Breast epithelium (tissue), 3 donors: ENCODE measurements at regions not wholly inside any gene's neighbourhood (a gene's known extent, or its start where the extent isn't known, plus 50 kb on each side); places are given as distances from the start of the nearest gene placed in this dataset.

Experiments
- POLR2A ChIP-seq: fragments of 450-650 bp; IDR thresholded peaks from one replicate; pipeline ENCODE4 v1.6.1; 2016; ENCODE audit warnings: antibody characterized with exemption, mild to moderate bottlenecking, moderate library complexity
- POLR2AphosphoS5 ChIP-seq, 3 donors: sonication (generic); formaldehyde crosslinking; IDR thresholded peaks; one replicate each; pipeline ENCODE4 v1.6.1; 2017; ENCODE audit warnings: antibody characterized with exemption in 3 of 3
- TF ChIP-seq, protein P1 (sequence below), 3 donors: fragments of 450-650 bp; IDR thresholded peaks; one replicate each; pipeline ENCODE4 v1.5.1; 2016 to 2017; ENCODE audit warnings: antibody characterized with exemption in 3 of 3, mild to moderate bottlenecking in 3 of 3, moderate library complexity in 3 of 3

DNA sequence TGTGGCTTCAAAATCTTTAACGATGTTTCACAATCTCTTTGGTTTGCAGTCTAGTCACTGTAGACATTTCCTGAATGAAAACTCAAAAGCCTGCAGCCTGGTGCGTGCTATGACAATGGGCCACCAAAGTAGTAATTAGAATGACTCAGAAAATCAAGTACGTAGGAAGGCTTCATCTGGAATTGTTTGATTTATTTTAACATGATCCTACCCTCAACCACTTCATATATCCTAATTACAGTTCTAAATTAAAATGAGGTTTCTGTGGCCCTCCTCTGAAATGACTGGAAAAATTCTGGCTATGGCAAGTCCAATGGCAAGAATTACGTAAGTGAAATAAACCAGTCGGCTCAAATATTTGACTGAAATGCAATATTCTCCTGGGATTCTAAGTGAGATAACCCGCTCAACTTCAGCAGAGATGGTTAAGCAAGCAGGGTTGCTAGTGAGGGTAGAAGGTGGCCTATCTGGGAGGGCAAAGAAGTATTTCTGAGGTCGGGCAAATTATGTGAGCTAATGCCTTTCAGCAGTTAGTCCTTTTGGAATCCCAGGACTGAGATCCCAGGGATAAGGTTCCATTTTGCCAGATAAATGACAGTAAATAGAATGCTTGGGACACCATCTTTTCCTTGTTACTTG is 145.6 kb upstream of the MYOCD start:
- TF ChIP-seq, protein P1, sequence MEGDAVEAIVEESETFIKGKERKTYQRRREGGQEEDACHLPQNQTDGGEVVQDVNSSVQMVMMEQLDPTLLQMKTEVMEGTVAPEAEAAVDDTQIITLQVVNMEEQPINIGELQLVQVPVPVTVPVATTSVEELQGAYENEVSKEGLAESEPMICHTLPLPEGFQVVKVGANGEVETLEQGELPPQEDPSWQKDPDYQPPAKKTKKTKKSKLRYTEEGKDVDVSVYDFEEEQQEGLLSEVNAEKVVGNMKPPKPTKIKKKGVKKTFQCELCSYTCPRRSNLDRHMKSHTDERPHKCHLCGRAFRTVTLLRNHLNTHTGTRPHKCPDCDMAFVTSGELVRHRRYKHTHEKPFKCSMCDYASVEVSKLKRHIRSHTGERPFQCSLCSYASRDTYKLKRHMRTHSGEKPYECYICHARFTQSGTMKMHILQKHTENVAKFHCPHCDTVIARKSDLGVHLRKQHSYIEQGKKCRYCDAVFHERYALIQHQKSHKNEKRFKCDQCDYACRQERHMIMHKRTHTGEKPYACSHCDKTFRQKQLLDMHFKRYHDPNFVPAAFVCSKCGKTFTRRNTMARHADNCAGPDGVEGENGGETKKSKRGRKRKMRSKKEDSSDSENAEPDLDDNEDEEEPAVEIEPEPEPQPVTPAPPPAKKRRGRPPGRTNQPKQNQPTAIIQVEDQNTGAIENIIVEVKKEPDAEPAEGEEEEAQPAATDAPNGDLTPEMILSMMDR (IDR thresholded peaks at IDR 0.05) = no peak
- TF ChIP-seq POLR2AphosphoS5 (IDR thresholded peaks at IDR 0.05) (no peak), POLR2A (no peak)
